SK-N-SH treated with all-trans-retinoic acid at 6 μM for 48 hours (cell line): ENCODE measurements at regions not wholly inside any gene's neighbourhood (a gene's known extent, or its start where the extent isn't known, plus 50 kb on each side); places are given as distances from the start of the nearest gene placed in this dataset.

Source experiments
- ATAC-seq: fragments of 200-7000 bp; cut with Tn5 transposase; 3 replicates; pipeline ENCODE4 v1.9.1; 2020; ENCODE audit warnings: mild to moderate bottlenecking, moderate library complexity
- ARNTL ChIP-seq: fragments of 450-650 bp; formaldehyde crosslinking; IDR thresholded peaks from 2 replicates; pipeline ENCODE4 v1.5.0; 2020; ENCODE audit warnings: low read depth, mild to moderate bottlenecking, moderate library complexity, borderline replicate concordance
- BACH2 ChIP-seq: fragments of 250-450 bp; sonication (Bioruptor Pico); IDR thresholded peaks from 2 replicates; pipeline ENCODE4 v1.9.0; 2021; ENCODE audit warnings: mild to moderate bottlenecking, borderline replicate concordance
- CREB5 ChIP-seq: fragments of 250-450 bp; sonication (Bioruptor Pico); IDR thresholded peaks from 2 replicates; pipeline ENCODE4 v1.5.1; 2020; ENCODE audit warnings: low read depth, mild to moderate bottlenecking, moderate library complexity
- CSDC2 ChIP-seq: fragments of 250-450 bp; sonication (Bioruptor Pico); IDR thresholded peaks from 2 replicates; pipeline ENCODE4 v1.5.0; 2020; ENCODE audit warnings: mild to moderate bottlenecking, moderate library complexity
- CSRNP3 ChIP-seq: fragments of 250-450 bp; sonication (Bioruptor Pico); IDR thresholded peaks from 2 replicates; pipeline ENCODE4 v1.5.1; 2021; ENCODE audit warnings: mild to moderate bottlenecking, moderate library complexity
- ESRRG ChIP-seq: fragments of 250-450 bp; sonication (Bioruptor Pico); IDR thresholded peaks from 2 replicates; pipeline ENCODE4 v1.6.1; 2021; ENCODE audit warnings: mild to moderate bottlenecking
- GLIS3 ChIP-seq: fragments of 250-450 bp; sonication (Bioruptor Pico); IDR thresholded peaks from 2 replicates; pipeline ENCODE4 v1.5.0; 2020; ENCODE audit warnings: mild to moderate bottlenecking, moderate library complexity
- ISL1 ChIP-seq: fragments of 250-450 bp; sonication (Bioruptor Pico); IDR thresholded peaks from 2 replicates; pipeline ENCODE4 v2.1.2; 2022; ENCODE audit warnings: mild to moderate bottlenecking, moderate library complexity
- OSR1 ChIP-seq: fragments of 250-450 bp; sonication (Bioruptor Pico); IDR thresholded peaks from 2 replicates; pipeline ENCODE4 v1.8.0; 2022; ENCODE audit warnings: moderate library complexity, mild to moderate bottlenecking, inconsistent platforms
- POU6F1 ChIP-seq: fragments of 250-450 bp; sonication (Bioruptor Pico); IDR thresholded peaks from 2 replicates; pipeline ENCODE4 v1.8.0; 2021; ENCODE audit warnings: low read depth, mild to moderate bottlenecking, moderate library complexity, borderline replicate concordance
- PPARA ChIP-seq: fragments of 250-450 bp; sonication (Bioruptor Pico); IDR thresholded peaks from 2 replicates; pipeline ENCODE4 v1.5.0; 2020; ENCODE audit warnings: mild to moderate bottlenecking, borderline replicate concordance
- RARB ChIP-seq: fragments of 250-450 bp; sonication (Bioruptor Pico); IDR thresholded peaks from 2 replicates; pipeline ENCODE4 v1.8.0; 2021; ENCODE audit warnings: mild to moderate bottlenecking, moderate library complexity
- SNAI2 ChIP-seq: fragments of 250-450 bp; sonication (Bioruptor Pico); IDR thresholded peaks from 2 replicates; pipeline ENCODE4 v1.5.0; 2020; ENCODE audit warnings: mild to moderate bottlenecking, moderate library complexity
- TCF4 ChIP-seq: fragments of 250-450 bp; sonication (Bioruptor Pico); IDR thresholded peaks from 2 replicates; pipeline ENCODE4 v1.8.0; 2021; ENCODE audit warnings: mild to moderate bottlenecking, moderate library complexity, borderline replicate concordance
- TOX ChIP-seq: fragments of 250-450 bp; sonication (Bioruptor Pico); IDR thresholded peaks from 2 replicates; pipeline ENCODE4 v1.8.0; 2021; ENCODE audit warnings: mild to moderate bottlenecking, moderate library complexity, borderline replicate concordance
- TSHZ2 ChIP-seq: fragments of 250-450 bp; sonication (Bioruptor Pico); IDR thresholded peaks from 2 replicates; pipeline ENCODE4 v1.5.0; 2020; ENCODE audit warnings: mild to moderate bottlenecking, moderate library complexity
- ZC3H10 ChIP-seq: fragments of 250-450 bp; sonication (Bioruptor Pico); IDR thresholded peaks from 2 replicates; pipeline ENCODE4 v1.5.1; 2021; ENCODE audit warnings: mild to moderate bottlenecking, moderate library complexity
- ZFP3 ChIP-seq: fragments of 250-450 bp; sonication (Bioruptor Pico); IDR thresholded peaks from 2 replicates; pipeline ENCODE4 v1.5.0; 2020; ENCODE audit warnings: mild to moderate bottlenecking, moderate library complexity
- ZNF565 ChIP-seq: fragments of 450-650 bp; formaldehyde crosslinking; conservative IDR thresholded peaks from 2 replicates; pipeline ENCODE4 v1.5.0; 2020; ENCODE audit warnings: low read depth, mild to moderate bottlenecking, moderate library complexity
- ZNF8 ChIP-seq: fragments of 450-650 bp; formaldehyde crosslinking; IDR thresholded peaks from 2 replicates; pipeline ENCODE4 v1.5.0; 2020; ENCODE audit warnings: mild to moderate bottlenecking, moderate library complexity

- TF ChIP-seq TSHZ2 (CRISPR knock-in tag), result no peak
- TF ChIP-seq ZFP3 (CRISPR knock-in tag), result no peak
- no peak for TF ChIP-seq TOX (CRISPR knock-in tag)
- TF ChIP-seq RARB (CRISPR knock-in tag), result no peak
- TF ChIP-seq BACH2 (CRISPR knock-in tag), result no peak
- TF ChIP-seq PPARA (CRISPR knock-in tag), result no peak
- no peak for TF ChIP-seq SNAI2 (CRISPR knock-in tag)
- TF ChIP-seq ARNTL (CRISPR knock-in tag), result no peak
- TF ChIP-seq ZC3H10 (CRISPR knock-in tag), result no peak
- no peak for TF ChIP-seq ZNF565 (CRISPR knock-in tag)
- TF ChIP-seq CSDC2, result no peak
These were observed 251.8 kb downstream of the MAF start (continued) for GRCh38 chr16:79348521-79349306.

- TF ChIP-seq CSRNP3 (CRISPR knock-in tag) (no peak), ZFP3 (CRISPR knock-in tag) (no peak), TSHZ2 (CRISPR knock-in tag) (no peak), POU6F1 (CRISPR knock-in tag) (no peak), CREB5 (CRISPR knock-in tag) (no peak), ISL1 (CRISPR knock-in tag) (no peak), ZNF8 (CRISPR knock-in tag) (no peak), TOX (CRISPR knock-in tag) (no peak), CSDC2 (no peak), ESRRG (no peak), GLIS3 (no peak), OSR1 (CRISPR knock-in tag) (no peak), SNAI2 (CRISPR knock-in tag) (no peak), TCF4 (no peak), ZC3H10 (CRISPR knock-in tag) (no peak), ARNTL (CRISPR knock-in tag) (no peak)
- TF ChIP-seq, all 23 proteins: peak for 0
- ATAC-seq, result no peak
These were observed 253.3 kb downstream of the MAF start for GRCh38 chr16:79347277-79347676.
